Astrocyte of the cerebellum (primary cell): ENCODE measurements at regions not wholly inside any gene's neighbourhood (a gene's known extent, or its start where the extent isn't known, plus 50 kb on each side); places are given as distances from the start of the nearest gene placed in this dataset.
"Not testable (repeated sequence)": the region's sequence is repeated elsewhere in the genome, so short reads cannot be mapped to it uniquely, and the experiment has no call there.

Source experiments
- DNase-seq: peaks from one replicate; pipeline ENCODE4 v3.0.0-alpha.2; 2011; ENCODE audit warnings: low read depth
- H3K4me3 ChIP-seq: 2 replicates; pipeline ENCODE4 v1.5.1; 2011; ENCODE audit warnings: mild to moderate bottlenecking, low read depth, low read length, moderate library complexity
- in situ Hi-C: cut with HindIII; loops from 2 replicates; pipeline ENCODE4 v1.10.0; 2017; ENCODE audit warnings: low sequenced_read_pairs
- TF ChIP-seq, protein P1 (sequence below): IDR thresholded peaks from 2 replicates; pipeline ENCODE4 v1.5.1; 2012; ENCODE audit warnings: low read length, low read depth, moderate library complexity, mild to moderate bottlenecking; ENCODE audit errors: missing control alignments

DNA sequence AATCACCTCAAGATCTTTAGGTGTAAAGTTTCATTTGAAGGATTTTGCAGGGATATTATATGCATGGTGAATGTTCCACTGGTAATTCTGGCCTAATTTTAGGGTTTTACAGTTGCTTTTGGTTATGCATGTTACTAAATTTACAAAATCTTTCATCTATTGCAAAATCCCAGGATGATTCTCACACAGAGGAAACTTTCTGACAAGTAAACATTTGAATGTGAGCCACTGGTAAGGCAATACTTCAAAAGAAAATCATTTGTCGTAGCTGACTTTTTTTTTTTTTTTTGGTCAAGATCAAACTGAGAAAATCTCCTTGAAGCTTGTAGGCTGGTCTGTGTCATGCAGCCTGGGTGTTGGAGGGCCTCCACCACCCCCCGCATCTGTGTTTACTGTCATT is 141.9 kb upstream of the EXOC2 start:
- TF ChIP-seq, protein P1, sequence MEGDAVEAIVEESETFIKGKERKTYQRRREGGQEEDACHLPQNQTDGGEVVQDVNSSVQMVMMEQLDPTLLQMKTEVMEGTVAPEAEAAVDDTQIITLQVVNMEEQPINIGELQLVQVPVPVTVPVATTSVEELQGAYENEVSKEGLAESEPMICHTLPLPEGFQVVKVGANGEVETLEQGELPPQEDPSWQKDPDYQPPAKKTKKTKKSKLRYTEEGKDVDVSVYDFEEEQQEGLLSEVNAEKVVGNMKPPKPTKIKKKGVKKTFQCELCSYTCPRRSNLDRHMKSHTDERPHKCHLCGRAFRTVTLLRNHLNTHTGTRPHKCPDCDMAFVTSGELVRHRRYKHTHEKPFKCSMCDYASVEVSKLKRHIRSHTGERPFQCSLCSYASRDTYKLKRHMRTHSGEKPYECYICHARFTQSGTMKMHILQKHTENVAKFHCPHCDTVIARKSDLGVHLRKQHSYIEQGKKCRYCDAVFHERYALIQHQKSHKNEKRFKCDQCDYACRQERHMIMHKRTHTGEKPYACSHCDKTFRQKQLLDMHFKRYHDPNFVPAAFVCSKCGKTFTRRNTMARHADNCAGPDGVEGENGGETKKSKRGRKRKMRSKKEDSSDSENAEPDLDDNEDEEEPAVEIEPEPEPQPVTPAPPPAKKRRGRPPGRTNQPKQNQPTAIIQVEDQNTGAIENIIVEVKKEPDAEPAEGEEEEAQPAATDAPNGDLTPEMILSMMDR, result no peak
- in situ Hi-C loops, result no loop called here
- no peak for DNase-seq
- no peak overlapping the region for H3K4me3 ChIP-seq

DNA sequence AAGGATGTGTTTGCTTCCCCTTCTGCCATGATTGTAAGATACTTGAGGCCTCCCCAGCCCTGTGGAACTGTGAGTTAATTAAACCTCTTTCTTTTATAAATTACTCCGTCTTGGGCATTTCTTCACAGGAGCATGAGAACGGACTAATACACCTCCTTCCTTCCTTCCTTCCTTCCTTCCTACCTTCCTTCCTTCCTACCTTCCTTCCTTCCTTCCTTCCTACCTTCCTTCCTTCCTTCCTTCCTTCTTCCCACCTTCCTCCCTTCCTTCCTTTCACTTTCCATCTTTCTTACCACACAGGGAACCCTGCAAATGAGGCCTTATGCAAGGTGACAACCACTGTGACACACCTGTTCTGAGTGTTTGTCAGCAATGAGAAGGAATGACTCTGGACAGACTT is 141.3 kb upstream of the EXOC2 start:
- no peak overlapping the region for H3K4me3 ChIP-seq
- in situ Hi-C loops, result no loop called here
- TF ChIP-seq, protein P1, result no peak
- no peak for DNase-seq

DNA sequence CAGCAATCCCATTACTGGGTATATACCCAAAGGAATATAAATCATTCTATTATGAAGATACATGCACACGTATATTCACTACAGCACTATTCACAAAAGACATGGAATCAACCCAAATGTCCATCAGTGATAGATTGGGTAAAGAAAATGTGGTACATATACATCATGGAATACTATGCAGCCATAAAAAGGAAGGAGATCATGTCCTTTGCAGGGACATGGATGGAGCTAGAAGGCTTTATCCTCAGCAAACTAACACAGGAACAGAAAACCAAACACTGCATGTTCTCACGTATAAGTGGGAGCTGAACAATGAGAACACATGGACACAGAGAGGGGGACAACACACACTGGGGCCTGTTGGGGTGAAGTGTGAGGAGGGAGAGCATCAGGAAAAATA is 139.9 kb upstream of the EXOC2 start:
- in situ Hi-C loops, DNase-seq, H3K4me3 ChIP-seq: not testable (repeated sequence)

DNA sequence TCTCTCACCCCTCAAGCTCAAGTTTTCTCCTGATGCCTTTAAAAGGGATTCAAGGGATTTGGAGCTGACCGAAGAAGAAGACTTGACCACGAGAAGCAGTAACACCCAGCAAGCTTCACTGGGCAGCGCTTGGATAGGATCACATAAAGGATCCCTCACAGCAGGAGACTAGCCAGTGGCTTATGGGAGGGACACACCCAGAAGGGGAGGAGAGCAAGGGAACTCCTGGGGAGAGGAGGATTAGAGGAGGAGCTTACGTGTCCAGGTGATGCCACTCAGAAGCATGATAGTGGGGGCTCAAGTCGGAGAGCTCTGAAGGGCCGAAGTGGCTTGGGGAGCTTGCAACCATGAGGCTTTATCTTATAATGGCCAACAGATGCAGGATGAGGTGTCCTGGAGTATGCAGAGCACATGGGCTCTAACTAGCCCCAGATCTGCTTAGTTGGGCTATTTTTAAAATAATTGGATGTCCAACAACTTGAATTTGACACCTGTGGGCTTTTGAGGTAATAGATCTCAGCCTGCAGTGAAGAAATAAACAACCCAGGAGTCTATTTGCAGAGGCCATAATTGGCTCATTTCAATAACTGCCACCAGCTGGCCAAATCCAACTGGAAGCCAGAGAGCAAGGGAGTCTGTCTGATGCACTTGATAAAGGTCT is 137.9 kb upstream of the EXOC2 start:
- H3K4me3 ChIP-seq, result no peak overlapping the region
- in situ Hi-C loops, result no loop called here
- TF ChIP-seq, protein P1, result no peak
- no peak for DNase-seq

DNA sequence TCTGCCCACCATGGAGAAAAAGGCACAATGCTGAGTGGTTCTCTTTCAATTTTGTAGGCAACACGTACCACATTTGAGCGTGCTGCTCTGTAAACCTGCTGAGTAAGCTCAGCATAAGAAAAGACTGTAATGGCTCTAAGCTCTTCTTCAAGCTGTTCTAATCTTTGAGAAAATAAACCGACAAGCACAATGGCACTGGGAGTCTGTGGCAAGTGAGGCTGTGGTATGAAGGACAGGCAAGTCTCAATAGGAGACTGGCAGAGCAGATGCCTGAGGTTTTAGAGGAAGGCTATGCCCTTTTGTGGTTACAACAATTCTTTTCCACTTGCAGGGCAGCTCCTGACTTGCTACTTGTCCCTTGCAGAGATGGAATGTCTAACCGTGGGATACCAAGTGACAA is 136.7 kb upstream of the EXOC2 start:
- DNase-seq, result no peak
- TF ChIP-seq, protein P1, result no peak
- in situ Hi-C loops, result no loop called here
- no peak overlapping the region for H3K4me3 ChIP-seq

DNA sequence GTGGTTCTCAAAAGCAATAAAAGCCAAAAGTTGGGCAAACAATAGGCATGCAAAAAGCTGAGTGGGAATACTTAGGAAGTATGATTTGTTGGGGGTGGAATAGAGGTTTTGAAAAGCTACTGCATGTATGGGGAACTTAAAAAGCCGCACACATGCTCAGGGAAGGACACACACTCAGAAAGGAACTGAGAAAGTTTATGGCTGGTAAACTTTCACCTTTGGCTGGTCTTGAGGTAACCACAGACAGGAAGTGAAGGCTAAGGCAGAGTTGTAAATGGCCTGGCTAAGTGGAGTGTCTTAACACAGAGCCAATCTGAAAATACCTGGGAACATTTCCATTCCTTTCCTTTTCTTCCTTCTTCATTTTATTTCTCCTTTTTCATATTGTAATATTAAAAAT is 134.5 kb upstream of the EXOC2 start:
- no peak for DNase-seq
- H3K4me3 ChIP-seq, result no peak overlapping the region
- TF ChIP-seq, protein P1, result no peak
- in situ Hi-C loops, result no loop called here

DNA sequence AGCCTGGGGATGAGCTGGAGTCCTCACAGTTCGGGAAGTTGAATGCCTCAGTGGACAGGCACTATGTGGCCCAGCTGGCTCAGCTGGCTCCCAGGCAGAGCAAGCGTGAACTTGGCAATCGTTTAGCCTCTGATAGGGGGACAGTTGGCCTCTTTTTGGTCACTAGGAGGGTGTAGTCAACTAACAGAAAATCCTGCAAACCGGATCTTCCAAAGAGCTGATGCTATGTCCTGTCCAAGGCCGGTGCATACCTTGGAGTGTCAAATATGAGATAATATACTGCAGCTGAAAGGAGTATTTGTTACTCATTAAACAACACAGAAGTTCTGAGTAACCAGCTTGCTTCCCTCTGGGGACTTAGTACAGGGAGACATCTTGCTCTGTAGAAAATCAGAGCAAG is 126.2 kb upstream of the EXOC2 start:
- TF ChIP-seq, protein P1, result no peak
- in situ Hi-C loops, result no loop called here
- DNase-seq, result no peak
- no peak overlapping the region for H3K4me3 ChIP-seq
